HEK293T (cell line): ENCODE measurements at regions not wholly inside any gene's neighbourhood (a gene's known extent, or its start where the extent isn't known, plus 50 kb on each side); places are given as distances from the start of the nearest gene placed in this dataset.

Experiments
- CTCF ChIA-PET: fragments of 350-600 bp; formaldehyde crosslinking; extraction: SDS; loops from one replicate; lab custom pipeline; 2021; ENCODE audit warnings: antibody characterized with exemption, inconsistent platforms; lab: Yijun Ruan, JAX
- POLR2A ChIA-PET: fragments of 350-600 bp; formaldehyde crosslinking; extraction: SDS; loops from one replicate; lab custom pipeline; 2020; ENCODE audit warnings: antibody characterized with exemption, inconsistent platforms; lab: Yijun Ruan, JAX
- DNase-seq: peaks from one replicate; pipeline ENCODE4 v3.0.0; 2012; ENCODE audit warnings: mixed read lengths; ENCODE audit errors: extremely low spot score
- ARNT ChIP-seq: fragments of 450-650 bp; IDR thresholded peaks from 2 replicates; pipeline ENCODE4 v1.6.1; 2017; ENCODE audit warnings: mild to moderate bottlenecking
- BHLHE40 ChIP-seq: fragments of 450-650 bp; IDR thresholded peaks from 2 replicates; pipeline ENCODE4 v1.6.1; 2016; ENCODE audit warnings: mild to moderate bottlenecking, moderate library complexity, borderline replicate concordance
- CTBP1 ChIP-seq: fragments of 450-650 bp; IDR thresholded peaks from 2 replicates; pipeline ENCODE4 v1.6.1; 2016; ENCODE audit warnings: borderline replicate concordance
- ELF4 ChIP-seq: fragments of 450-650 bp; IDR thresholded peaks from 2 replicates; pipeline ENCODE4 v1.6.1; 2017; ENCODE audit warnings: antibody characterized with exemption
- FOXA1 ChIP-seq: fragments of 450-650 bp; IDR thresholded peaks from 2 replicates; pipeline ENCODE4 v1.6.1; 2016; ENCODE audit warnings: mild to moderate bottlenecking
- FOXK2 ChIP-seq: fragments of 450-650 bp; IDR thresholded peaks from 2 replicates; pipeline ENCODE4 v1.6.1; 2016; ENCODE audit warnings: mild to moderate bottlenecking
- FOXM1 ChIP-seq: fragments of 450-650 bp; IDR thresholded peaks from 2 replicates; pipeline ENCODE4 v1.6.1; 2017; ENCODE audit warnings: mild to moderate bottlenecking, borderline replicate concordance
- HDGF ChIP-seq: fragments of 450-650 bp; IDR thresholded peaks from 2 replicates; pipeline ENCODE4 v1.6.1; 2017; ENCODE audit warnings: antibody characterized with exemption, borderline replicate concordance
- L3MBTL2 ChIP-seq: fragments of 450-650 bp; conservative IDR thresholded peaks from 2 replicates; pipeline ENCODE4 v1.6.1; 2016; ENCODE audit warnings: mild to moderate bottlenecking
- LEF1 ChIP-seq: fragments of 450-650 bp; IDR thresholded peaks from 2 replicates; pipeline ENCODE4 v1.6.1; 2017; ENCODE audit warnings: mild to moderate bottlenecking, borderline replicate concordance
- NFRKB ChIP-seq: fragments of 450-650 bp; IDR thresholded peaks from 2 replicates; pipeline ENCODE4 v1.6.1; 2016; ENCODE audit warnings: mild to moderate bottlenecking, moderate library complexity
- PKNOX1 ChIP-seq: fragments of 450-650 bp; IDR thresholded peaks from 2 replicates; pipeline ENCODE4 v1.6.1; 2016
- SP1 ChIP-seq: fragments of 450-650 bp; IDR thresholded peaks from 2 replicates; pipeline ENCODE4 v1.6.1; 2017
- SUZ12 ChIP-seq: fragments of 450-650 bp; IDR thresholded peaks from 2 replicates; pipeline ENCODE4 v1.6.1; 2016; ENCODE audit warnings: mild to moderate bottlenecking
- TARDBP ChIP-seq: fragments of 450-650 bp; IDR thresholded peaks from 2 replicates; pipeline ENCODE4 v1.6.1; 2016
- ZNF384 ChIP-seq: fragments of 450-650 bp; IDR thresholded peaks from 2 replicates; pipeline ENCODE4 v1.6.1; 2016

GRCh38 chr11:93958991-93959390 is 62.2 kb upstream of the HEPHL1 start:
- TF ChIP-seq LEF1 = no peak
- no peak for TF ChIP-seq FOXA1
- no peak for TF ChIP-seq SUZ12
- no peak for TF ChIP-seq HDGF
- TF ChIP-seq CTBP1 = no peak
- no peak for TF ChIP-seq ARNT
- no peak for TF ChIP-seq ELF4
- no peak for TF ChIP-seq NFRKB
- no peak for TF ChIP-seq PKNOX1
- TF ChIP-seq FOXK2 = no peak
- no peak for TF ChIP-seq SP1
- TF ChIP-seq TARDBP = no peak
- no peak for TF ChIP-seq ZNF384
- TF ChIP-seq L3MBTL2 = no peak
- no peak for TF ChIP-seq BHLHE40
- no peak for TF ChIP-seq FOXM1
- CTCF ChIA-PET = no interaction called here

GRCh38 chr11:93959663-93960062 is 61.5 kb upstream of the HEPHL1 start:
- CTCF ChIA-PET = no interaction called here
- TF ChIP-seq BHLHE40 (no peak), SUZ12 (no peak), ELF4 (no peak), ARNT (no peak), ZNF384 (no peak), L3MBTL2 (no peak), HDGF (no peak), FOXK2 (no peak), PKNOX1 (no peak), SP1 (no peak), TARDBP (no peak), FOXM1 (no peak), LEF1 (no peak)
- POLR2A ChIA-PET = no interaction called here

More at GRCh38 chr11:93958991-93959390, 62.2 kb upstream of the HEPHL1 start:
- POLR2A ChIA-PET = no interaction called here
- DNase-seq = no peak

DNA sequence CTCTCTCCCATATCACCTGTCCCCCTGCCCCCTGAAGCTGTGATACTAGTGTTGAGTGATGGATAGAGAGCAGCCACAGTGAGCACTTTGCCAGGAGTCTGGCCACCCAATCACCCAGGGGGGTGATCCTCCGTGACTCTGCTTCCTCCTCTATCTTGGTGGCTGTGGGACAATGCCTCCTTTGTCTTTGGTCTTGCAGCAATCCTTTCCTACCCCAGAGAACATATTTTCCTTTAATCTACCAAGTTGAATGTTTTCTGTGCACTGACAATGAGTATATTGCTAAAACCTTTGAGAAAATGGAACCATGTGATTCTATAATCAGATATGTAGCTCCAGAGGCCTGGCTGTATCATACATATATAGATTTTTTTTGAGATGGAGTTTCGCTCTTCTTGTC is 58.1 kb upstream of the HEPHL1 start:
- no peak for DNase-seq
- POLR2A ChIA-PET = no interaction called here
- CTCF ChIA-PET = no interaction called here
- TF ChIP-seq LEF1 = no peak
- no peak for TF ChIP-seq FOXM1
- TF ChIP-seq TARDBP = no peak
- TF ChIP-seq ARNT = no peak
- TF ChIP-seq FOXK2 = no peak
- no peak for TF ChIP-seq SP1
- TF ChIP-seq CTBP1 = no peak
- no peak for TF ChIP-seq BHLHE40
- no peak for TF ChIP-seq NFRKB
- TF ChIP-seq PKNOX1 = no peak
- no peak for TF ChIP-seq HDGF
- no peak for TF ChIP-seq ZNF384
- no peak for TF ChIP-seq ELF4
- no peak for TF ChIP-seq FOXA1
- TF ChIP-seq SUZ12 = no peak
- no peak for TF ChIP-seq L3MBTL2

More at GRCh38 chr11:93959663-93960062, 61.5 kb upstream of the HEPHL1 start:
- DNase-seq = no peak

GRCh38 chr11:93967258-93967657 is 53.9 kb upstream of the HEPHL1 start:
- CTCF ChIA-PET = interaction anchor here (0.6 kb wide), 1 partner anchor 622 kb away, joined by 3 read pairs; no protein-coding TSS in a partner anchor
- DNase-seq = no peak
- POLR2A ChIA-PET = no interaction called here
- TF ChIP-seq FOXM1 = no peak
- TF ChIP-seq BHLHE40 = no peak
- no peak for TF ChIP-seq ELF4
- TF ChIP-seq PKNOX1 = no peak
- no peak for TF ChIP-seq L3MBTL2
- no peak for TF ChIP-seq ARNT

DNA sequence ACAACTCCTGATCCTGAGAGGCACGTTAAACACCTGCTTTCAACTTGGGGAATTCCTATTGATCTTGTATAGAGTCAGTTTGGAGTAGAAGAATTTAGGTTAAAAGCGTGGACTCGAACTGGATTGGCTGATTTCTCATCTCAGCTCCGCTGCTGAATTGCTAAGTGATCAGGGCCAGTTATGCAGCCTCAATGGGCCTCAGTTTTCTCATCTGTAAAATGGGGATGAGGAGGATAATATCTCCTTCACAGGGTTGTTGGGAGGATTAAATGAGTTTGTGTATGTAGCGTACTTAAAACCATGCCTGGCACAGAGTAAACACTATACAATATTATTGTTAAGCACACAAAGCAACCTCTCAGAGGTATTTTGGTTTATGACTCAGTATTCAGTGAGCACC is 53.2 kb upstream of the HEPHL1 start:
- no peak for TF ChIP-seq FOXM1
- TF ChIP-seq SP1 = no peak
- TF ChIP-seq TARDBP = no peak
- TF ChIP-seq CTBP1 = no peak
- no peak for DNase-seq
- ChIA-PET CTCF (no interaction called here), POLR2A (no interaction called here)

DNA sequence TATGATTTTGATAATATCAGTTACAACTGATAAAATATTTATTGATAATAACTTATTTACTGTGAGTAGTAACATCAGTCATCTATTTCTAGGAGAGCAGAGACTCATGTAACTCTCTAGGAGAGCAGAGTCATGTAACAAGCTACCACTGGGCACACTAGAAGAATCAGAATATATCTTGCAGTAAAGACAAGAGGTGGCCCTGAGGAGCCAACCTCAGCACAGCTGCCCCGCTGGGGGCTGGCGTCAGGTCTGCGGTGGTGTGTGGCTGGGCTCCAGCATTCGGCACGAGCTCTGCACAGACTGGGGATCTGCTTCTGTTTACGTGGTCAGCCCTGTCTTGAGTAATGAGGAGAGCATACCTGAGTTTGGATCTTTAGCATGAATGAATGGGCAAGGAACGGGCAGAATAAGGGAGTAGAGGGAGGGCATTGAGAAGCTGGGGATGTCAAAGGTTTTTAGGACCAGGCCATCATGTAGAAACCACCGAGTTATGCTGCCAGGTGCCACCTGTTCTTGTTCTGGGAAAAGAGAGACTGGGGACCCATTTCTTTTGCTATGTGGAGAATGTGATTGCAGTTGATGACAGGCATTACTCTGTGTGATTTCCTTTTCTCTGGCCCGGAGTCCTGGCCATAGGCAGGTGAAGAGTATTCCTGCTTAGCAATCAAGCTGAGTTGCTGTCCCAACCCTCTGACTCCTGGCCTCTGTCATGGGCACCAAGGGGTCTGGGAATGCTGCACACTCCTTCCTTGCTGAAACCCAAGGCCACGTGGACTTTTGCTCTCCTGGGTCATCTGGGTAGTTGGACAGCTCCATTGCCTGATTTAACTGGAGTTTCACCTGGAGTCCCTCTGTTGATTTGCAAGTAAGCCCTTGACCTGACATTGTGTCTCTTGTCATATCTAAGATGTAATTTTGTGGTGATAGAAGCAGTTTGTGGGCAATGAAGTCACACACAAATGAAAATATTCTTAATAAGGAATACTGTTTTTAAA is 50.9 kb upstream of the HEPHL1 start:
- ChIA-PET CTCF (no interaction called here), POLR2A (no interaction called here)

More for the DNA sequence above, 50.9 kb upstream of the HEPHL1 start:
- DNase-seq = peak; percentile 33
- TF ChIP-seq ZNF384 (no peak), BHLHE40 (no peak), ELF4 (no peak), SUZ12 (no peak), FOXA1 (no peak)
